ENCODE measurements at regions not wholly inside any gene's neighbourhood (a gene's known extent, or its start where the extent isn't known, plus 50 kb on each side); places are given as distances from the start of the nearest gene placed in this dataset.

GRCh38 chr18:24930971-24931370, 421.0 kb downstream of the ZNF521 start:
- DNase-seq (ENCODE audit: low spot score): no peak
- no peak for ATAC-seq (ENCODE audit: low FRiP score)
- TF ChIP-seq CTCF (IDR thresholded peaks at IDR 0.05): no peak

GRCh38 chr18:24933345-24933744, 418.6 kb downstream of the ZNF521 start:
- no peak for TF ChIP-seq CTCF (IDR thresholded peaks at IDR 0.05)
- DNase-seq (ENCODE audit: low spot score) (no peak), ATAC-seq (ENCODE audit: low FRiP score) (no peak)

GRCh38 chr18:24934258-24934932, 417.6 kb downstream of the ZNF521 start:
- ATAC-seq (ENCODE audit: low FRiP score) (no peak), DNase-seq (ENCODE audit: low spot score) (no peak)
- TF ChIP-seq CTCF (IDR thresholded peaks at IDR 0.05): no peak

GRCh38 chr18:24935008-24935407, 417.0 kb downstream of the ZNF521 start:
- no peak for ATAC-seq (ENCODE audit: low FRiP score)
- no peak for TF ChIP-seq CTCF (IDR thresholded peaks at IDR 0.05)
- DNase-seq (ENCODE audit: low spot score): no peak

GRCh38 chr18:24935896-24936295, 416.1 kb downstream of the ZNF521 start:
- no peak for ATAC-seq (ENCODE audit: low FRiP score)
- no peak for TF ChIP-seq CTCF (IDR thresholded peaks at IDR 0.05)
- DNase-seq (ENCODE audit: low spot score): no peak

GRCh38 chr18:24936691-24937090, 415.3 kb downstream of the ZNF521 start:
- no peak for TF ChIP-seq CTCF (IDR thresholded peaks at IDR 0.05)
- ATAC-seq (ENCODE audit: low FRiP score) (no peak), DNase-seq (ENCODE audit: low spot score) (no peak)

- TF ChIP-seq CTCF (IDR thresholded peaks at IDR 0.05): no peak
- no peak for DNase-seq (ENCODE audit: low spot score)
- no peak for ATAC-seq (ENCODE audit: low FRiP score)
Measured at GRCh38 chr18:24937639-24938275, 414.2 kb downstream of the ZNF521 start.
